PC-3 (cell line): ENCODE measurements at regions not wholly inside any gene's neighbourhood (a gene's known extent, or its start where the extent isn't known, plus 50 kb on each side); places are given as distances from the start of the nearest gene placed in this dataset.

ENCODE experiments used
- ATAC-seq: fragments of 200-7000 bp; cut with Tn5 transposase; 2 replicates; pipeline ENCODE4 v1.9.1; 2020; ENCODE audit warnings: mild to moderate bottlenecking, moderate library complexity
- BruUV-seq: library from RNA; stranded (reverse); fragments of 400-500 nt; replicated peaks from 2 replicates; lab custom pipeline; 2021; lab: Mats Ljungman, UMichigan
- CTCF ChIA-PET: fragments of 300-600 bp; sonication (Branson Sonifier 250); formaldehyde crosslinking; loops from one replicate; lab custom pipeline; 2022; ENCODE audit warnings: antibody characterized with exemption; lab: Charles Lee
- POLR2A ChIA-PET: fragments of 300-600 bp; sonication (Branson Sonifier 250); formaldehyde crosslinking; loops from one replicate; lab custom pipeline; 2022; ENCODE audit warnings: antibody characterized with exemption; ENCODE audit not compliant: unreplicated experiment; lab: Charles Lee
- DNase-seq: peaks from one replicate; pipeline ENCODE4 v3.0.0-alpha.2; 2015
- H2AFZ ChIP-seq: fragments of 300-600 bp; sonication (generic); 2 replicates; pipeline ENCODE4 v1.6.0; 2016; ENCODE audit warnings: antibody characterized with exemption, low read length
- H3F3A ChIP-seq: fragments of 300-600 bp; sonication (generic); one replicate; pipeline ENCODE4 v1.6.0; 2017; ENCODE audit warnings: antibody characterized with exemption, low read length, control low read depth, mild to moderate bottlenecking; ENCODE audit not compliant: unreplicated experiment
- H3K27ac ChIP-seq: fragments of 300-600 bp; sonication (generic); 2 replicates; pipeline ENCODE4 v1.5.1; 2016; ENCODE audit warnings: mild to moderate bottlenecking, low read length
- H3K27me3 ChIP-seq: fragments of 300-600 bp; sonication (generic); 2 replicates; pipeline ENCODE4 v1.6.1; 2016; ENCODE audit warnings: low read length, mixed read lengths
- H3K36me3 ChIP-seq: fragments of 300-600 bp; sonication (generic); 2 replicates; pipeline ENCODE4 v1.6.1; 2016; ENCODE audit warnings: low read depth, mixed run types, low read length, mixed read lengths
- H3K4me1 ChIP-seq: fragments of 300-600 bp; sonication (generic); 2 replicates; pipeline ENCODE4 v1.5.1; 2016; ENCODE audit warnings: low read length; ENCODE audit not compliant: insufficient read depth
- H3K4me2 ChIP-seq: fragments of 300-600 bp; sonication (generic); 2 replicates; pipeline ENCODE4 v1.6.0; 2016; ENCODE audit warnings: low read length
- H3K4me3 ChIP-seq: fragments of 300-600 bp; sonication (generic); 2 replicates; pipeline ENCODE4 v1.5.1; 2016; ENCODE audit warnings: mild to moderate bottlenecking, low read length, mixed read lengths
- H3K79me2 ChIP-seq: fragments of 300-600 bp; sonication (generic); 2 replicates; pipeline ENCODE4 v1.6.1; 2017; ENCODE audit warnings: low read length, mixed read lengths
- H3K9ac ChIP-seq: fragments of 300-600 bp; sonication (generic); 2 replicates; pipeline ENCODE4 v1.6.0; 2016; ENCODE audit warnings: mild to moderate bottlenecking, low read length
- H3K9me2 ChIP-seq: fragments of 300-600 bp; sonication (generic); replicated peaks from 2 replicates; pipeline ENCODE4 v1.6.1; 2016; ENCODE audit warnings: mixed run types, low read length, mixed read lengths
- H3K9me3 ChIP-seq: fragments of 300-600 bp; sonication (generic); 2 replicates; pipeline ENCODE4 v1.6.1; 2016; ENCODE audit warnings: low read length, mixed read lengths
- H4K20me1 ChIP-seq: fragments of 300-600 bp; sonication (generic); 2 replicates; pipeline ENCODE4 v1.6.1; 2016; ENCODE audit warnings: low read length, mixed read lengths
- EZH2 ChIP-seq: fragments of 300-600 bp; sonication (generic); IDR thresholded peaks from one replicate; pipeline ENCODE4 v1.6.1; 2017; ENCODE audit warnings: antibody characterized with exemption, mild to moderate bottlenecking, low read length; ENCODE audit not compliant: unreplicated experiment
- EZH2phosphoT487 ChIP-seq: fragments of 300-600 bp; sonication (generic); IDR thresholded peaks from 2 replicates; pipeline ENCODE4 v1.6.1; 2018; ENCODE audit warnings: mild to moderate bottlenecking, antibody characterized with exemption, low read length, borderline replicate concordance
- intact Hi-C: fragments of 100-400 bp; cut with micrococcal nuclease; formaldehyde crosslinking; loops from 2 replicates; pipeline ENCODE4 v1.9.0; 2023
- TF ChIP-seq, protein P1 (sequence below): fragments of 300-600 bp; sonication (generic); conservative IDR thresholded peaks from 2 replicates; pipeline ENCODE4 v1.5.1; 2017; ENCODE audit warnings: antibody characterized with exemption, low read depth, mild to moderate bottlenecking, low read length

DNA sequence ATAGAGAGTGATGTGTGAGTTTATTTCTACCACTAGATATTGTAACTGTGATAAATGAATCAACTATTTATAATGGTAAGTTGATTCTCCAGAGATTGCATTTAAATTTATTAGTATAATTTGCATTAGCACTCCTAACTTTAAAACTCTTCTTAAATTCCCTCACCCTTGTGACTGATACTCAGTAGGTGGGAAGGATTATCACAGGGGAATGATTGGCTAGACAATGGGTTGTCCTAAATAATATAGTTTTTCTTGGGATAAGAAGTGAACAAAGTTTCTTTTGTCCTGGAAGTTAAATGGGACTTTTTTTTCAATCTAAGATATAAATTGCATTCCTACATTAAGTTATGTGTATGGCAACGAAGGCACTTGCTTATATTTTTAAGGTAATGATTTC is 169.2 kb upstream of the PITX2 start:
- ATAC-seq (no peak), DNase-seq (no peak)
- H3K36me3 ChIP-seq: no peaks in the 10 kb centered on the region
- no peak overlapping the region for H3K4me2 ChIP-seq
- no peak overlapping the region for H3K9ac ChIP-seq
- no peaks in the 10 kb centered on the region for H3K9me2 ChIP-seq
- no peak overlapping the region for H2AFZ ChIP-seq
- no peaks in the 10 kb centered on the region for H3K79me2 ChIP-seq
- intact Hi-C loops: no loop called here
- TF ChIP-seq EZH2phosphoT487 (no peak), EZH2 (no peak)
- TF ChIP-seq, protein P1, sequence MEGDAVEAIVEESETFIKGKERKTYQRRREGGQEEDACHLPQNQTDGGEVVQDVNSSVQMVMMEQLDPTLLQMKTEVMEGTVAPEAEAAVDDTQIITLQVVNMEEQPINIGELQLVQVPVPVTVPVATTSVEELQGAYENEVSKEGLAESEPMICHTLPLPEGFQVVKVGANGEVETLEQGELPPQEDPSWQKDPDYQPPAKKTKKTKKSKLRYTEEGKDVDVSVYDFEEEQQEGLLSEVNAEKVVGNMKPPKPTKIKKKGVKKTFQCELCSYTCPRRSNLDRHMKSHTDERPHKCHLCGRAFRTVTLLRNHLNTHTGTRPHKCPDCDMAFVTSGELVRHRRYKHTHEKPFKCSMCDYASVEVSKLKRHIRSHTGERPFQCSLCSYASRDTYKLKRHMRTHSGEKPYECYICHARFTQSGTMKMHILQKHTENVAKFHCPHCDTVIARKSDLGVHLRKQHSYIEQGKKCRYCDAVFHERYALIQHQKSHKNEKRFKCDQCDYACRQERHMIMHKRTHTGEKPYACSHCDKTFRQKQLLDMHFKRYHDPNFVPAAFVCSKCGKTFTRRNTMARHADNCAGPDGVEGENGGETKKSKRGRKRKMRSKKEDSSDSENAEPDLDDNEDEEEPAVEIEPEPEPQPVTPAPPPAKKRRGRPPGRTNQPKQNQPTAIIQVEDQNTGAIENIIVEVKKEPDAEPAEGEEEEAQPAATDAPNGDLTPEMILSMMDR: no peak
- no peaks in the 10 kb centered on the region for H3K9me3 ChIP-seq
- H3K4me1 ChIP-seq: no peaks in the 10 kb centered on the region
- H4K20me1 ChIP-seq: no peaks in the 10 kb centered on the region
- no peak overlapping the region for H3K27ac ChIP-seq
- H3K27me3 ChIP-seq: peaks cover 53% of the 10 kb centered on the region
- BruUV-seq: no TSS peak
- POLR2A ChIA-PET: no interaction called here
- CTCF ChIA-PET: no interaction called here
- no peaks in the 10 kb centered on the region for H3F3A ChIP-seq
- no peak overlapping the region for H3K4me3 ChIP-seq

DNA sequence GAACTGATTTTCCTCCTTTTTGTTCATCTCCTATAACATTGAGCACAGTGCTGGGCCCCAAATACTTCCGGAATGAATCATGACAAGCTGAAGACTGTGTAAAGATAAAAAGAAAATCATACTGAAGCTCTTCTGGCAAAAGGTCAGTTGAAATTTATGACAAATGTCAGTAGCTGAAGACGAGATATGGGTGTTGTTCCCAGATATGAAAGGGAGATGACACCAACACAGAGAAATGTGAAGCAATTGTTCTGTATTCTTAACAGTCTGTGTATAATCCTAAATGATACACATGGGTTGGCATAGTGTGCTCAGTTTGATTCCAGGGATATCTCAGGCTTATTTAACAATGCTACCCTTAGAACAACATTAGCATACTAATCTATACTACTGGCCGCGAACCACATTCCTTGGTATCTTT is 170.5 kb upstream of the PITX2 start:
- CTCF ChIA-PET: no interaction called here
- H4K20me1 ChIP-seq: no peaks in the 10 kb centered on the region

DNA sequence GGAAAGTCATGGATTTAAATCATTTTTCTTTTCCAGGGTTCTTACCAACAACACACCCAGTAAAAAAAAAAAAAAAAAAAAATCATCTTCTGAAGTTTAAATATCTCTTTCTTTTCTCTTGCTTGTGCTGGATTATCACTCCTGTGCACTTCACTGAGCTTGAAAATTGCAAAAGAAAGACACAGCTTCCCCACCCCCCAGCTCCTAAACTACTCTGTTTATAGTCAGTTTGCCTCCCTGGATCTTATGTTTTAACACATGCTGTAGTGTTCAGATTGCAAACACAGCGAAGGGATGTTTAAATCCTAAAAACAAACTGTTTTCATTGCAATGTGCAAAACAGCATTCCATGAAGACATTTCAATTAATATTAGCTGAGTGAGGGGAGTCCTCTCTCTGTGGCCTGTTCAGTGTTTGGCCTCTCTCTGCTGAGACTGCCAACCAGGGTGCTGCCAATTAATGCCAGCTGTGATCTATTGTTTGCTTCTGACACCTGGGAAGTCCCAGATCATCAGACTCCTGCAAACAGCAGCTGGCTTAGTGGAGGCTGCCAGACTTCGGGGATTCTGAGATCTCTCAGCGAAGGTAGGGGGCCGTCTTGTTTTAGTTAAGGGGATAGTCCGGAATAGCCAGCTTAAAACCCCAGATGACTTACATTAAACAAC is 171.1 kb upstream of the PITX2 start:
- no peaks in the 10 kb centered on the region for H4K20me1 ChIP-seq
- no peak overlapping the region for H3K27ac ChIP-seq
- no peak overlapping the region for H3K4me2 ChIP-seq
- no peaks in the 10 kb centered on the region for H3K4me1 ChIP-seq
- H3K9me3 ChIP-seq: no peaks in the 10 kb centered on the region
- POLR2A ChIA-PET: no interaction called here
- DNase-seq: no peak
- H3F3A ChIP-seq: no peaks in the 10 kb centered on the region
- H2AFZ ChIP-seq: no peak overlapping the region
- ATAC-seq: no peak
- CTCF ChIA-PET: no interaction called here
- no TSS peak for BruUV-seq
- H3K4me3 ChIP-seq: no peak overlapping the region
- H3K79me2 ChIP-seq: no peaks in the 10 kb centered on the region
- H3K27me3 ChIP-seq: peaks cover 65% of the 10 kb centered on the region
- no peaks in the 10 kb centered on the region for H3K9me2 ChIP-seq
- intact Hi-C loops: no loop called here
- no peaks in the 10 kb centered on the region for H3K36me3 ChIP-seq
- no peak for TF ChIP-seq EZH2phosphoT487
- TF ChIP-seq, protein P1: no peak
- TF ChIP-seq EZH2: no peak
- H3K9ac ChIP-seq: no peak overlapping the region

More for the DNA sequence above, 170.5 kb upstream of the PITX2 start:
- Histone ChIP-seq H3K9me3 (no peaks in the 10 kb centered on the region), H3F3A (no peaks in the 10 kb centered on the region), H3K79me2 (no peaks in the 10 kb centered on the region), H3K36me3 (no peaks in the 10 kb centered on the region), H3K9ac (no peak overlapping the region), H3K9me2 (no peaks in the 10 kb centered on the region), H3K27ac (no peak overlapping the region), H2AFZ (no peak overlapping the region), H3K4me3 (no peak overlapping the region), H3K4me1 (no peaks in the 10 kb centered on the region), H3K27me3 (peaks cover 59% of the 10 kb centered on the region), H3K4me2 (no peak overlapping the region)
- no peak for DNase-seq
- intact Hi-C loops: no loop called here
- TF ChIP-seq EZH2phosphoT487: no peak
- no peak for TF ChIP-seq EZH2
- TF ChIP-seq, protein P1: no peak
- no peak for ATAC-seq
- BruUV-seq: no TSS peak
- POLR2A ChIA-PET: no interaction called here
